ENCODE measurements at regions not wholly inside any gene's neighbourhood (a gene's known extent, or its start where the extent isn't known, plus 50 kb on each side); places are given as distances from the start of the nearest gene placed in this dataset.

GRCh38 chr5:2106721-2107120 is 224.0 kb upstream of the IRX4 start:
- H3K36me3 ChIP-seq (ENCODE audit: control insufficient read depth, insufficient read depth, low read length): no peaks in the 10 kb centered on the region
- H3K9me3 ChIP-seq (replicated peaks; ENCODE audit: control insufficient read depth, low read depth, low read length): no peaks in the 10 kb centered on the region
- no peaks in the 10 kb centered on the region for H3K4me1 ChIP-seq (ENCODE audit: control insufficient read depth, insufficient read depth, low read length)
- peaks cover 2% of the 10 kb centered on the region for H3K27me3 ChIP-seq (ENCODE audit: control insufficient read depth, insufficient read depth, low read length)
- H3K4me3 ChIP-seq (ENCODE audit: low read length): no peak overlapping the region
- H3K27ac ChIP-seq (ENCODE audit: low read length): no peak overlapping the region
- no CpG with 5 or more reads among the region's 2 CpGs for WGBS (ENCODE audit: insufficient coverage)
- no peak for DNase-seq

GRCh38 chr5:2105141-2105540 is 222.4 kb upstream of the IRX4 start:
- no peak for DNase-seq
- Histone ChIP-seq H3K27me3 (ENCODE audit: control insufficient read depth, insufficient read depth, low read length) (peaks cover 2% of the 10 kb centered on the region), H3K4me1 (ENCODE audit: control insufficient read depth, insufficient read depth, low read length) (no peaks in the 10 kb centered on the region), H3K9me3 (replicated peaks; ENCODE audit: control insufficient read depth, low read depth, low read length) (no peaks in the 10 kb centered on the region), H3K4me3 (ENCODE audit: low read length) (no peak overlapping the region), H3K36me3 (ENCODE audit: control insufficient read depth, insufficient read depth, low read length) (no peaks in the 10 kb centered on the region), H3K27ac (ENCODE audit: low read length) (no peak overlapping the region)
- WGBS (ENCODE audit: insufficient coverage): 81% methylated on average over 12 of the region's 12 CpGs

- Histone ChIP-seq H3K4me1 (ENCODE audit: control insufficient read depth, insufficient read depth, low read length) (no peaks in the 10 kb centered on the region), H3K9me3 (replicated peaks; ENCODE audit: control insufficient read depth, low read depth, low read length) (no peaks in the 10 kb centered on the region), H3K27me3 (ENCODE audit: control insufficient read depth, insufficient read depth, low read length) (peaks cover 2% of the 10 kb centered on the region), H3K36me3 (ENCODE audit: control insufficient read depth, insufficient read depth, low read length) (no peaks in the 10 kb centered on the region), H3K4me3 (ENCODE audit: low read length) (no peak overlapping the region), H3K27ac (ENCODE audit: low read length) (no peak overlapping the region)
- 85% methylated on average over 2 of the region's 6 CpGs for WGBS (ENCODE audit: insufficient coverage)
- DNase-seq: no peak
Observed at GRCh38 chr5:2103940-2104339, 221.2 kb upstream of the IRX4 start.

GRCh38 chr5:2102819-2103776 is 220.4 kb upstream of the IRX4 start:
- Histone ChIP-seq H3K4me1 (ENCODE audit: control insufficient read depth, insufficient read depth, low read length) (no peaks in the 10 kb centered on the region), H3K9me3 (replicated peaks; ENCODE audit: control insufficient read depth, low read depth, low read length) (no peaks in the 10 kb centered on the region), H3K27me3 (ENCODE audit: control insufficient read depth, insufficient read depth, low read length) (peaks cover 2% of the 10 kb centered on the region), H3K36me3 (ENCODE audit: control insufficient read depth, insufficient read depth, low read length) (no peaks in the 10 kb centered on the region), H3K27ac (ENCODE audit: low read length) (no peak overlapping the region), H3K4me3 (ENCODE audit: low read length) (no peak overlapping the region)
- no peak for DNase-seq
- WGBS (ENCODE audit: insufficient coverage): 77% methylated on average over 29 of the region's 36 CpGs

- H3K36me3 ChIP-seq (ENCODE audit: control insufficient read depth, insufficient read depth, low read length): no peaks in the 10 kb centered on the region
- H3K27ac ChIP-seq (ENCODE audit: low read length): no peak overlapping the region
- H3K27me3 ChIP-seq (ENCODE audit: control insufficient read depth, insufficient read depth, low read length): peaks cover 3% of the 10 kb centered on the region
- peak; percentile 17 for DNase-seq
- H3K4me3 ChIP-seq (ENCODE audit: low read length): no peak overlapping the region
- H3K9me3 ChIP-seq (replicated peaks; ENCODE audit: control insufficient read depth, low read depth, low read length): no peaks in the 10 kb centered on the region
- WGBS (ENCODE audit: insufficient coverage): 60% methylated on average over 2 of the region's 6 CpGs
- H3K4me1 ChIP-seq (ENCODE audit: control insufficient read depth, insufficient read depth, low read length): no peaks in the 10 kb centered on the region
Observed at GRCh38 chr5:2101685-2102084, 219.0 kb upstream of the IRX4 start.

- H3K36me3 ChIP-seq (ENCODE audit: control insufficient read depth, insufficient read depth, low read length): no peaks in the 10 kb centered on the region
- WGBS (ENCODE audit: insufficient coverage): 80% methylated on average over 19 of the region's 22 CpGs
- no peaks in the 10 kb centered on the region for H3K9me3 ChIP-seq (replicated peaks; ENCODE audit: control insufficient read depth, low read depth, low read length)
- H3K27ac ChIP-seq (ENCODE audit: low read length): no peak overlapping the region
- DNase-seq: no peak
- H3K27me3 ChIP-seq (ENCODE audit: control insufficient read depth, insufficient read depth, low read length): peaks cover 2% of the 10 kb centered on the region
- H3K4me3 ChIP-seq (ENCODE audit: low read length): no peak overlapping the region
- no peaks in the 10 kb centered on the region for H3K4me1 ChIP-seq (ENCODE audit: control insufficient read depth, insufficient read depth, low read length)
Observed at GRCh38 chr5:2096887-2097505, 214.3 kb upstream of the IRX4 start.

GRCh38 chr5:2095011-2095410 is 212.3 kb upstream of the IRX4 start:
- WGBS (ENCODE audit: insufficient coverage): 84% methylated on average over 6 of the region's 12 CpGs
- Histone ChIP-seq H3K9me3 (replicated peaks; ENCODE audit: control insufficient read depth, low read depth, low read length) (no peaks in the 10 kb centered on the region), H3K36me3 (ENCODE audit: control insufficient read depth, insufficient read depth, low read length) (no peaks in the 10 kb centered on the region), H3K27ac (ENCODE audit: low read length) (no peak overlapping the region), H3K4me3 (ENCODE audit: low read length) (no peak overlapping the region), H3K27me3 (ENCODE audit: control insufficient read depth, insufficient read depth, low read length) (peaks cover 2% of the 10 kb centered on the region), H3K4me1 (ENCODE audit: control insufficient read depth, insufficient read depth, low read length) (no peaks in the 10 kb centered on the region)
- DNase-seq: no peak

GRCh38 chr5:2094616-2094995 is 211.9 kb upstream of the IRX4 start:
- H3K9me3 ChIP-seq (replicated peaks; ENCODE audit: control insufficient read depth, low read depth, low read length): no peaks in the 10 kb centered on the region
- no peaks in the 10 kb centered on the region for H3K4me1 ChIP-seq (ENCODE audit: control insufficient read depth, insufficient read depth, low read length)
- peaks cover 2% of the 10 kb centered on the region for H3K27me3 ChIP-seq (ENCODE audit: control insufficient read depth, insufficient read depth, low read length)
- DNase-seq: no peak
- no peak overlapping the region for H3K27ac ChIP-seq (ENCODE audit: low read length)
- H3K4me3 ChIP-seq (ENCODE audit: low read length): no peak overlapping the region
- 81% methylated on average over 14 of the region's 15 CpGs for WGBS (ENCODE audit: insufficient coverage)
- no peaks in the 10 kb centered on the region for H3K36me3 ChIP-seq (ENCODE audit: control insufficient read depth, insufficient read depth, low read length)

GRCh38 chr5:2093859-2094615 is 211.3 kb upstream of the IRX4 start:
- Histone ChIP-seq H3K9me3 (replicated peaks; ENCODE audit: control insufficient read depth, low read depth, low read length) (no peaks in the 10 kb centered on the region), H3K36me3 (ENCODE audit: control insufficient read depth, insufficient read depth, low read length) (no peaks in the 10 kb centered on the region), H3K4me1 (ENCODE audit: control insufficient read depth, insufficient read depth, low read length) (no peaks in the 10 kb centered on the region), H3K27ac (ENCODE audit: low read length) (no peak overlapping the region), H3K4me3 (ENCODE audit: low read length) (no peak overlapping the region), H3K27me3 (ENCODE audit: control insufficient read depth, insufficient read depth, low read length) (peaks cover 2% of the 10 kb centered on the region)
- DNase-seq: peak; percentile 46
- 78% methylated on average over 24 of the region's 24 CpGs for WGBS (ENCODE audit: insufficient coverage)

GRCh38 chr5:2091921-2092320 is 209.2 kb upstream of the IRX4 start:
- Histone ChIP-seq H3K27me3 (ENCODE audit: control insufficient read depth, insufficient read depth, low read length) (no peaks in the 10 kb centered on the region), H3K36me3 (ENCODE audit: control insufficient read depth, insufficient read depth, low read length) (no peaks in the 10 kb centered on the region), H3K4me3 (ENCODE audit: low read length) (no peak overlapping the region), H3K9me3 (replicated peaks; ENCODE audit: control insufficient read depth, low read depth, low read length) (no peaks in the 10 kb centered on the region), H3K27ac (ENCODE audit: low read length) (no peak overlapping the region), H3K4me1 (ENCODE audit: control insufficient read depth, insufficient read depth, low read length) (no peaks in the 10 kb centered on the region)
- no peak for DNase-seq
- WGBS (ENCODE audit: insufficient coverage): 0% methylated on average over 1 of the region's 4 CpGs
